H9 (cell line): ENCODE measurements at regions not wholly inside any gene's neighbourhood (a gene's known extent, or its start where the extent isn't known, plus 50 kb on each side); places are given as distances from the start of the nearest gene placed in this dataset.

Experiments
- DNase-seq: peaks from one replicate; pipeline ENCODE4 v3.0.0-alpha.2; 2017
- H2AFZ ChIP-seq: one replicate; pipeline ENCODE4 v1.6.1; 2013; ENCODE audit warnings: mild to moderate bottlenecking, low read length, control low read depth, moderate library complexity
- H2AK5ac ChIP-seq: 2 replicates; pipeline ENCODE4 v1.6.1; 2013; ENCODE audit warnings: low read length, control low read depth, mixed read lengths; ENCODE audit not compliant: insufficient read length
- H2BK120ac ChIP-seq: one replicate; pipeline ENCODE4 v1.6.1; 2013; ENCODE audit warnings: low read depth, mild to moderate bottlenecking, low read length, control low read depth, inconsistent platforms; ENCODE audit not compliant: poor library complexity, severe bottlenecking
- H2BK12ac ChIP-seq: 2 replicates; pipeline ENCODE4 v1.6.1; 2013; ENCODE audit warnings: low read length, control low read depth, mixed read lengths, low read depth; ENCODE audit not compliant: insufficient read length
- H2BK15ac ChIP-seq: 2 replicates; pipeline ENCODE4 v1.6.1; 2013; ENCODE audit warnings: low read depth, low read length, control low read depth
- H2BK20ac ChIP-seq: one replicate; pipeline ENCODE4 v1.6.1; 2013; ENCODE audit warnings: low read depth, mild to moderate bottlenecking, low read length, control low read depth, inconsistent platforms; ENCODE audit not compliant: poor library complexity, severe bottlenecking
- H2BK5ac ChIP-seq: 2 replicates; pipeline ENCODE4 v1.6.1; 2013; ENCODE audit warnings: low read length, control low read depth, mixed read lengths; ENCODE audit not compliant: insufficient read length
- H3K14ac ChIP-seq: 2 replicates; pipeline ENCODE4 v1.6.1; 2013; ENCODE audit warnings: low read length, control low read depth; ENCODE audit not compliant: insufficient read depth
- H3K18ac ChIP-seq: 2 replicates; pipeline ENCODE4 v1.6.1; 2013; ENCODE audit warnings: low read depth, mild to moderate bottlenecking, mixed read lengths, low read length, control low read depth; ENCODE audit not compliant: insufficient read length
- H3K23ac ChIP-seq: 2 replicates; pipeline ENCODE4 v1.6.1; 2013; ENCODE audit warnings: low read length, control low read depth, mixed read lengths, low read depth; ENCODE audit not compliant: insufficient read length
- H3K23me2 ChIP-seq: 2 replicates; pipeline ENCODE4 v1.6.1; 2013; ENCODE audit warnings: low read depth, mild to moderate bottlenecking, mixed read lengths, low read length, control low read depth; ENCODE audit not compliant: insufficient read length, poor library complexity, severe bottlenecking
- H3K27ac ChIP-seq: 2 replicates; pipeline ENCODE4 v1.5.1; 2013; ENCODE audit warnings: low read length, control low read depth, mixed read lengths, low read depth; ENCODE audit not compliant: insufficient read length
- H3K27me3 ChIP-seq: 2 replicates; pipeline ENCODE4 v1.6.1; 2013; ENCODE audit warnings: low read length, control low read depth, inconsistent platforms; ENCODE audit not compliant: insufficient read depth
- H3K4ac ChIP-seq: 2 replicates; pipeline ENCODE4 v1.6.1; 2013; ENCODE audit warnings: low read depth, mild to moderate bottlenecking, control low read depth, inconsistent platforms, low read length, moderate library complexity
- H3K4me1 ChIP-seq: 2 replicates; pipeline ENCODE4 v1.6.1; 2013; ENCODE audit warnings: low read length, control low read depth, inconsistent platforms; ENCODE audit not compliant: insufficient read depth
- H3K4me2 ChIP-seq: 2 replicates; pipeline ENCODE4 v1.6.1; 2013; ENCODE audit warnings: low read length, control low read depth, mixed read lengths; ENCODE audit not compliant: insufficient read length, insufficient read depth
- H3K56ac ChIP-seq: 2 replicates; pipeline ENCODE4 v1.6.1; 2013; ENCODE audit warnings: low read depth, mild to moderate bottlenecking, mixed read lengths, low read length, control low read depth; ENCODE audit not compliant: insufficient read length
- H3K79me1 ChIP-seq: 2 replicates; pipeline ENCODE4 v1.6.1; 2013; ENCODE audit warnings: low read depth, mild to moderate bottlenecking, moderate library complexity, low read length, control low read depth, inconsistent platforms; ENCODE audit not compliant: insufficient read depth, poor library complexity, severe bottlenecking
- H3K79me2 ChIP-seq: 2 replicates; pipeline ENCODE4 v1.6.1; 2013; ENCODE audit warnings: low read length, control low read depth, inconsistent platforms; ENCODE audit not compliant: insufficient read depth
- H3K9ac ChIP-seq: 2 replicates; pipeline ENCODE4 v1.6.1; 2013; ENCODE audit warnings: low read length, control low read depth, mixed read lengths; ENCODE audit not compliant: insufficient read length; ENCODE audit errors: extremely low read depth
- H3K9me3 ChIP-seq: one replicate; pipeline ENCODE4 v1.6.1; 2013; ENCODE audit warnings: low read depth, low read length, inconsistent platforms; ENCODE audit not compliant: control insufficient read depth
- H3T11ph ChIP-seq: one replicate; pipeline ENCODE4 v1.6.1; 2013; ENCODE audit warnings: mild to moderate bottlenecking, low read length, control low read depth, inconsistent platforms
- H4K20me1 ChIP-seq: one replicate; pipeline ENCODE4 v1.6.1; 2013; ENCODE audit not compliant: control insufficient read depth, insufficient read length, insufficient read depth
- H4K5ac ChIP-seq: 2 replicates; pipeline ENCODE4 v1.6.1; 2013; ENCODE audit warnings: low read depth, mild to moderate bottlenecking, mixed read lengths, low read length, control low read depth; ENCODE audit not compliant: insufficient read length
- H4K8ac ChIP-seq: replicated peaks from 2 replicates; pipeline ENCODE4 v1.6.1; 2013; ENCODE audit warnings: low read length, control low read depth, mixed read lengths, low read depth; ENCODE audit not compliant: insufficient read length
- H4K91ac ChIP-seq: 2 replicates; pipeline ENCODE4 v1.6.1; 2013; ENCODE audit warnings: low read depth, mild to moderate bottlenecking, moderate library complexity, mixed read lengths, low read length, control low read depth; ENCODE audit not compliant: insufficient read length
- H3K27ac Mint-ChIP-seq, 3 experiments: 2 replicates in 2 of 3; 3 replicates in 1 of 3; pipeline ENCODE4 v1.8.0; 2020 to 2021; ENCODE audit warnings: mixed read lengths in 3 of 3, mild to moderate bottlenecking in 1 of 3, moderate library complexity in 1 of 3
- H3K27me3 Mint-ChIP-seq: 2 replicates; pipeline ENCODE4 v1.8.0; 2021; ENCODE audit warnings: low read depth, mild to moderate bottlenecking, moderate library complexity, mixed read lengths
- H3K36me3 Mint-ChIP-seq, 3 experiments: 2 replicates in 2 of 3; 3 replicates in 1 of 3; pipeline ENCODE4 v1.8.0; 2020 to 2021; ENCODE audit warnings: low read depth in 3 of 3, mixed read lengths in 3 of 3; ENCODE audit not compliant: insufficient read depth in 1 of 3
- H3K4me1 Mint-ChIP-seq, 2 experiments: 2 replicates each; pipeline ENCODE4 v1.8.0; 2020; ENCODE audit warnings: mixed read lengths in 2 of 2
- H3K4me3 Mint-ChIP-seq, 2 experiments: 2 replicates in 1 of 2; 3 replicates in 1 of 2; pipeline ENCODE4 v1.8.0; 2020 to 2021; ENCODE audit warnings: mild to moderate bottlenecking in 2 of 2, mixed read lengths in 2 of 2, moderate library complexity in 1 of 2
- H3K9me3 Mint-ChIP-seq, 2 experiments: 2 replicates in 1 of 2; 3 replicates in 1 of 2; pipeline ENCODE4 v1.8.0; 2020; ENCODE audit warnings: mild to moderate bottlenecking in 2 of 2, mixed read lengths in 2 of 2, moderate library complexity in 1 of 2
- WGBS: extraction: QIAGEN DNeasy Blood & Tissue Kit; methylation state at CpG from one replicate; pipeline ENCODE4 v1.1.7; 2013; ENCODE audit warnings: missing lambda C conversion rate, low lambda C conversion rate, mixed read lengths; ENCODE audit not compliant: insufficient read length; ENCODE audit errors: extremely low coverage; 5-methylcytosine and 5-hydroxymethylcytosine counted together
- TF ChIP-seq, protein P1 (sequence below): fragments of 200-600 bp; sonication (generic); conservative IDR thresholded peaks from 3 replicates; pipeline ENCODE4 v1.8.0; 2021; ENCODE audit warnings: antibody characterized with exemption, mild to moderate bottlenecking

DNA sequence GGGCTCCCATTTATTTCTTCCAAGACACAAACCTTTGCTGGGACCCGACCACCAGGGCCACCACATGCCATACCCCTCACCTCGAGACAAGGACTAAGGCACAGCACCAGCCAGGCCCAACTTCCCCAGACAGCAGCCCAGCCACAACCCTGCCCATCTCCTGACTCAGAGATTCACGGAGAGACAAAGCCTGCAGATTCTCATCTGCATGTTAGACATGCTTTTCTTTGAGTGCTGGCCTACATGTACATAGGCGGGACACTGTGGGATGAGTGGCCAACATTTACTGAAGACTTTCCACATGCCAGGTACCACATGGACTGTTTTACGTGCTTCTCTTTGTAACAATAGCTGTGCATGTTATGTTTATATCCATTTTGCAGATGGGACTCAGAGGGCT, 221.3 kb upstream of the ZMIZ1 start:
- H4K8ac ChIP-seq = no peak overlapping the region
- H3K18ac ChIP-seq = no peak overlapping the region
- H3K36me3 Mint-ChIP-seq = no peaks in the 10 kb centered on the region
- H3K23me2 ChIP-seq = no peaks in the 10 kb centered on the region
- H4K5ac ChIP-seq = no peak overlapping the region
- H3K27me3 ChIP-seq = no peaks in the 10 kb centered on the region
- TF ChIP-seq, protein P1, sequence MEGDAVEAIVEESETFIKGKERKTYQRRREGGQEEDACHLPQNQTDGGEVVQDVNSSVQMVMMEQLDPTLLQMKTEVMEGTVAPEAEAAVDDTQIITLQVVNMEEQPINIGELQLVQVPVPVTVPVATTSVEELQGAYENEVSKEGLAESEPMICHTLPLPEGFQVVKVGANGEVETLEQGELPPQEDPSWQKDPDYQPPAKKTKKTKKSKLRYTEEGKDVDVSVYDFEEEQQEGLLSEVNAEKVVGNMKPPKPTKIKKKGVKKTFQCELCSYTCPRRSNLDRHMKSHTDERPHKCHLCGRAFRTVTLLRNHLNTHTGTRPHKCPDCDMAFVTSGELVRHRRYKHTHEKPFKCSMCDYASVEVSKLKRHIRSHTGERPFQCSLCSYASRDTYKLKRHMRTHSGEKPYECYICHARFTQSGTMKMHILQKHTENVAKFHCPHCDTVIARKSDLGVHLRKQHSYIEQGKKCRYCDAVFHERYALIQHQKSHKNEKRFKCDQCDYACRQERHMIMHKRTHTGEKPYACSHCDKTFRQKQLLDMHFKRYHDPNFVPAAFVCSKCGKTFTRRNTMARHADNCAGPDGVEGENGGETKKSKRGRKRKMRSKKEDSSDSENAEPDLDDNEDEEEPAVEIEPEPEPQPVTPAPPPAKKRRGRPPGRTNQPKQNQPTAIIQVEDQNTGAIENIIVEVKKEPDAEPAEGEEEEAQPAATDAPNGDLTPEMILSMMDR = no peak
- no peak for DNase-seq
- H3K27me3 Mint-ChIP-seq = peaks cover 17% of the 10 kb centered on the region
- H4K20me1 ChIP-seq = no peaks in the 10 kb centered on the region
- no peak overlapping the region for H3K4ac ChIP-seq
- H3K23ac ChIP-seq = no peak overlapping the region
- H2BK5ac ChIP-seq = no peak overlapping the region
- no peak overlapping the region for H3K27ac ChIP-seq
- no CpG with 5 or more reads among the region's 5 CpGs for WGBS
- no peaks in the 10 kb centered on the region for H3K9me3 ChIP-seq
- peaks cover 4 to 9% of the 10 kb centered on the region in 2 experiments; a peak in 3 of 4 replicates for H3K4me1 Mint-ChIP-seq
- no peaks in the 10 kb centered on the region for H3K79me1 ChIP-seq
- H2BK20ac ChIP-seq = no peak overlapping the region
- H3T11ph ChIP-seq = no peak overlapping the region
- no peaks in the 10 kb centered on the region for H3K79me2 ChIP-seq
- H2BK15ac ChIP-seq = no peak overlapping the region
- H2AK5ac ChIP-seq = no peak overlapping the region
- H3K9ac ChIP-seq = no peak overlapping the region
- no peaks in the 10 kb centered on the region for H3K9me3 Mint-ChIP-seq
- H3K14ac ChIP-seq = no peak overlapping the region
- no peak overlapping the region for H4K91ac ChIP-seq
- H3K27ac Mint-ChIP-seq = no peak overlapping the region
- no peak overlapping the region for H2BK12ac ChIP-seq
- no peak overlapping the region for H3K56ac ChIP-seq
- H3K4me1 ChIP-seq = no peaks in the 10 kb centered on the region
- no peak overlapping the region for H2BK120ac ChIP-seq
- no peak overlapping the region for H3K4me2 ChIP-seq
- H3K4me3 Mint-ChIP-seq = no peak overlapping the region
- no peak overlapping the region for H2AFZ ChIP-seq
